RWPE1 (cell line): ENCODE measurements at regions not wholly inside any gene's neighbourhood (a gene's known extent, or its start where the extent isn't known, plus 50 kb on each side); places are given as distances from the start of the nearest gene placed in this dataset.

ENCODE experiments used
- CTCF ChIA-PET: fragments of 350-600 bp; sonication (Branson Sonifier 250); formaldehyde crosslinking; extraction: SDS; loops from one replicate; lab custom pipeline; 2021; lab: Yijun Ruan, JAX
- POLR2A ChIA-PET: fragments of 400-600 bp; formaldehyde crosslinking; extraction: SDS; loops from one replicate; lab custom pipeline; 2020; ENCODE audit warnings: antibody characterized with exemption; ENCODE audit not compliant: low non-redundant PET; lab: Yijun Ruan, JAX
- DNase-seq: peaks from one replicate; pipeline ENCODE4 v3.0.0; 2012; ENCODE audit warnings: low spot score
- H3K27ac ChIP-seq: fragments of 450-650 bp; 2 replicates; pipeline ENCODE4 v1.5.1; 2017
- TF ChIP-seq, protein P1 (sequence below): fragments of 450-650 bp; conservative IDR thresholded peaks from 2 replicates; pipeline ENCODE4 v1.5.1; 2017; ENCODE audit warnings: low read depth, mild to moderate bottlenecking

DNA sequence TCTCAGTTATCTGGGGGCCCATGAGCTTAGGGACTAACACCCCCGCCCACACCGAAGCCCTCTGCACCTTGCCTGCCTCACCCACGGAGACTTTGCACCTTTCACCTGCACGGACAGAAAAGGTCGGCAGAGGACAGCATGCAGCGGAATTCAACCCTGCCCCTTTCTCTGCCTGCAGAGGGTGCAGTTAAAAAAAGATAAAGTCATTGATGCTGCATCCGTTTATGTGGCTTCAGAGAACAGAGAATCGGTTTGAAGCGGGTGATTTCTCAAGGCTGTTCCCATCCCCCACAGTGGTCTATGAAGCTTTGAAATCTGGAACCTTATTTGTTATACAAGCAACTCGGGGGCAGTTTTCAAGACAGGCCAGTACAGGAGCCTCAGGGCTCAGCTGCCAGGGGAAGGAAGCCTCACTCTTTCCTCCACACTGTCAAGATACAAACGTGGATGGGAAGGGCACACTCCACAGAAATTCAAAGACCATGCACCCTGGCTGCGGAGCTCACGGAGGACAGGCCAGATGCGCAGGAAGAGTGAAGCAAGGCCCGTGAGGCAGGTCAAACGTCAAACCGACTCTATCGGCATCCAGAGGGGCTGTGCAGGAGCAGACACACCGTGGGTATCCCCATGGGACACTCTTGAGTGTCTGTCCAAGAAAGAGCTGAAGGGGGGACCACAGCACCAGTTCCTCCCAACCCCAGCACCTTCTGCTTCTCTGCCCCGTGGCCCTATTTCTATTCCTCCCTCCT is 66.3 kb downstream of the INSIG1 start:
- ChIA-PET POLR2A (no interaction called here), CTCF (interaction anchor here (0.6 to 0.7 kb wide), 2 partner anchors 9 to 949 kb away, joined by 3 read pairs; no protein-coding TSS in a partner anchor)
- no peak overlapping the region for H3K27ac ChIP-seq
- TF ChIP-seq, protein P1, sequence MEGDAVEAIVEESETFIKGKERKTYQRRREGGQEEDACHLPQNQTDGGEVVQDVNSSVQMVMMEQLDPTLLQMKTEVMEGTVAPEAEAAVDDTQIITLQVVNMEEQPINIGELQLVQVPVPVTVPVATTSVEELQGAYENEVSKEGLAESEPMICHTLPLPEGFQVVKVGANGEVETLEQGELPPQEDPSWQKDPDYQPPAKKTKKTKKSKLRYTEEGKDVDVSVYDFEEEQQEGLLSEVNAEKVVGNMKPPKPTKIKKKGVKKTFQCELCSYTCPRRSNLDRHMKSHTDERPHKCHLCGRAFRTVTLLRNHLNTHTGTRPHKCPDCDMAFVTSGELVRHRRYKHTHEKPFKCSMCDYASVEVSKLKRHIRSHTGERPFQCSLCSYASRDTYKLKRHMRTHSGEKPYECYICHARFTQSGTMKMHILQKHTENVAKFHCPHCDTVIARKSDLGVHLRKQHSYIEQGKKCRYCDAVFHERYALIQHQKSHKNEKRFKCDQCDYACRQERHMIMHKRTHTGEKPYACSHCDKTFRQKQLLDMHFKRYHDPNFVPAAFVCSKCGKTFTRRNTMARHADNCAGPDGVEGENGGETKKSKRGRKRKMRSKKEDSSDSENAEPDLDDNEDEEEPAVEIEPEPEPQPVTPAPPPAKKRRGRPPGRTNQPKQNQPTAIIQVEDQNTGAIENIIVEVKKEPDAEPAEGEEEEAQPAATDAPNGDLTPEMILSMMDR: no peak
- DNase-seq: no peak

DNA sequence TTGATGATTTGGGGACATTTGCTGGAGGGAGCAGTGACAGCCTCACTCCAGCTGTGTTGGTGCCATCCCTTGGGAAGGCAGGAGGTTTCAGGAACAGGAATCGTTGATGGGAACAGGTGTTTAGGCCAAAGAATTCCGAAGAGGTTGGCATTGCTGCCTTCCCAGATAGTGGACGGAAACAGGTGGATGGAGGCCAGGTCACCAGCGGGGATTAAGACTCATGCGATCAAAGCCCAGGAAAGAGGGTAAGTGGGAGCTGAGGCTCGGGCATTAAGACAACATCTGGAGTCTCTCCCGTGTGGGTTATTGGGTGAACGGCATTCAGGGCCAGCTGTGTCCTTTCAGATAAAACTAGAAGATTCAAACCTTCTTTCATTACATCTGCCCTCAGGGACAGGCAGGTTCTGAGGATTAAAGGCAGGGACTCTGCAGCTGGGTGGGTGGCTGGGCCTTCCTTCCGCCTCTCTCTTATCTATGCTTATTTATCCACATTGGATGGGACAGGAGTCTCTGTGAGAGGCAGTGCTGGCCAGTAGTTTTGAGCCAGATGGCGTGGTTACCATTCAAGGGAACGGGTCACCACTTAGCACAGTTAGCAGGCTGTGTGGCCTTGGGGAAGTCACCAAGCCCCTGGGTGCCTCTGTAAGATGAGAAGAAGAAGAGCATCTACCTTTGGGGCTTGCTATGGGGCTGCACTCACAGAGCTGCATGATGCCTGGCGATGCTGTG is 67.6 kb downstream of the INSIG1 start:
- ChIA-PET POLR2A (no interaction called here), CTCF (interaction anchor here (0.6 kb wide), 3 partner anchors 8 to 437 kb away, joined by 3 read pairs; no protein-coding TSS in a partner anchor)
- TF ChIP-seq, protein P1: no peak
- no peak overlapping the region for H3K27ac ChIP-seq
- DNase-seq: no peak

DNA sequence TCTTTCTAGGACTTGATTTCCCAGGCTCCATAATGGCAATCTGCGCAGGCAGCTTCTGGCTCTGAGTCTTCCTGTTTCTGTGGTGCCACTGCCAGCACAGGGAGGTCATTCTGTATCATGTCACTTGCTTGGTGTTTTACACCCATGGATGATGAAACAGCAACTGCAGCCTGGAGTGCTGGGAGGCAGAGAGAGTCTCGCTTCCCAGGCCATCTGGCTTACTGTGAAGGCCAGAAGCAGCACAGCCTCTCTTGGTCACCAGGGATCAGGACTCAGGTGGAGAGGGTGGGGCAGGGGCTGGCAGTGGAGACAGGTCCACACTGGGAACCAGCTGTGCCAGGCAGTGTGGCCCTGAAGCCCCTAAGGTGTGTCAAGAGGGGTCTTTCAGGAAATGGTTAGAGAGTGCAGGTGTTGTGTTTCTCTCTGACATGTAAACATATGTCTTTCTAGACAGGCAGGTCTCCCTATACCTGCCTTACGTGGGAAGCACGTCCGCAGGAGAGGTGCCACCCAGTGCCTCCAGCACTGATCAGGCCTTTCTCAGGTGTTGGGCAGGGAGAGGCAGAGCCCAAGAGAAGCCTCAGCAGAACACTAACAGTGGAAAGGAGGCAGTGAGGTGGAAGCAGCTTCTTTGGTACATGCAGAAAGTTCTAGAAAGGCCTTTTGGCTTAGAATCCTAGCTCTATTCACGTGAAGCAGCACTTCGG is 71.4 kb downstream of the INSIG1 start:
- no peak for DNase-seq
- CTCF ChIA-PET: no interaction called here
- POLR2A ChIA-PET: no interaction called here
- TF ChIP-seq, protein P1: no peak
- no peak overlapping the region for H3K27ac ChIP-seq

DNA sequence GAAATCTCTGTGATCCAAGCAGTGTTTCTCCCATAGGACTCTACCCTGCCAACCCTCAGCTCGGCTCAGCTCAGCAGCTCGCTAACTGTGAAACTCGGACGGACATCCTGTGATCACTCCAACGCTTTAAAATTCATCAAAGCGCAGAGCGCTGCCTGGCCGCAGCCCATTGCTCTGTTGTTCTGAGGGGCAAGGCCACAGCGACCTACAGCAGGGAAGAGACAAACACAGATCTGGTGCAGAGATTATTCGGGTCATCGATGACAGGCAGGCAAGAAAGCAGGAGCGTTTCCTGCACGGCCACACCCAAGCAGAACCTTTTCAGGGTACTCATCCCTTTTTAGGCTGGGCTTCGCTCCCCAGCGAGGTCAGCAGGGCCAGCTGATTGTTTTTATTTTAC is 72.1 kb downstream of the INSIG1 start:
- no peak overlapping the region for H3K27ac ChIP-seq
- TF ChIP-seq, protein P1: no peak
- POLR2A ChIA-PET: no interaction called here
- DNase-seq: no peak
- CTCF ChIA-PET: no interaction called here

DNA sequence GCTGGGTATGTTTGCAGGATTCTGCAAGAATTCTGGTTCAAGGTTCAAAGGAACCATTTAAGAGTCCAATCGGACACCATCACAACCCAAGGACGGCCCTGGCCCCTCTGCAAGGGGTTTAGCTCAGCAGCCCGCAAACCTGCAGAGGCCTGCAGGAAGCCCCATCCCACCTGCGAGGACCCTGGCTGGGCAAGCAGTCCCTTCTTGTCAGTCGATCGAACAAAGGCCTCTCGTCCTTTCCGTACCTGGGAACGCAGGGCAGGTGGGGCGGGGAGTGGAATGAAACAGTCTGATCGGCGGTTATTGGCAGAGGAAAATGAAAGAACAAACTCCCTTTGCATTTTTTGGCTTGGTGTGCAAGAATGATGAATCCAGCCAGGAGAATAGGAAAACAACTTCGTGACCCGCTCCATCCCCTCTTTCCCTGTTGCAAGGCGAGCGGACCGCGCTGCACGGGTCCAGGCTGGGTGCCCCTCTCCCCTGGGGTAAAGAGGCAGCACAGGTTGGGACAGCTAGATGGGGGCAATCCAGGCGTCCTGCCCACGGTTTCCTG is 73.7 kb downstream of the INSIG1 start:
- TF ChIP-seq, protein P1: no peak
- POLR2A ChIA-PET: no interaction called here
- CTCF ChIA-PET: interaction anchor here (0.9 kb wide), 1 partner anchor 10 kb away, joined by 4 read pairs; no protein-coding TSS in a partner anchor
- no peak overlapping the region for H3K27ac ChIP-seq
- no peak for DNase-seq
